ENCODE measurements at regions not wholly inside any gene's neighbourhood (a gene's known extent, or its start where the extent isn't known, plus 50 kb on each side); places are given as distances from the start of the nearest gene placed in this dataset.
"Not testable (repeated sequence)": the region's sequence is repeated elsewhere in the genome, so short reads cannot be mapped to it uniquely, and the experiment has no call there.

DNA sequence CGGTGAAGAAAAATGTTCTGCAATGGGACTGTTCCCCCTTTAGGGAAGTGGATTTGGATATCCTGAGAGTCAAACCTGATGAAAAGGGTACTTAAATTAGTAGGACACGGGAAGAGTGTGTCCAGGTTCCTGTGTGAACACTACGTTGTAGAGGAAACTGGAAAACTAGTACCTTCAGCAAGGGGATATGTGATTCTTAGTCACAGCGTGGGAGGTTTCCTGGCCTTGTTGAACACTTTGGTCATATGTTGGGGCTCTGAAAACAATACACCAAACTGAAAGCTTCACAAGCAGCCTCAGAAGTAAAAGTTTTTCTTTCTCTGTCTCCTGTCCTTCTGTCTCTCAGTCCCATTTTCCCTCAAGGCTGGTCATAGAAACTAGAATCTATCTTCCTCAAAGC lies 306.9 kb upstream of the GLI3 start:
- no peak overlapping the region for H3K18ac ChIP-seq (ENCODE audit: insufficient read length, low read depth, low read length)
- no peaks in the 10 kb centered on the region for H3K79me2 ChIP-seq (ENCODE audit: insufficient read depth, low read length)
- no peak overlapping the region for H2BK5ac ChIP-seq (ENCODE audit: insufficient read length, low read length)
- H3K4me2 ChIP-seq (ENCODE audit: insufficient read depth, insufficient read length, low read length) = no peak overlapping the region
- Mint-ChIP-seq H3K27me3 (ENCODE audit: low read depth) (peaks cover 1% of the 10 kb centered on the region; the same call in 1 of the 2 replicates), H3K4me3 (no peak overlapping the region), H3K27ac (no peak overlapping the region), H3K9me3 (peaks cover 38 to 55% of the 10 kb centered on the region in 2 experiments), H3K4me1 (peaks cover 9 to 11% of the 10 kb centered on the region in 2 experiments), H3K36me3 (ENCODE audit: insufficient read depth in 1 of 3, low read depth in 3 of 3) (peaks cover 10 to 50% (median 39%) of the 10 kb centered on the region in 3 experiments)
- no peak overlapping the region for H3K14ac ChIP-seq (ENCODE audit: insufficient read depth, low read length)
- H2BK120ac ChIP-seq (ENCODE audit: low read depth, low read length, poor library complexity, severe bottlenecking) = no peak overlapping the region
- H4K5ac ChIP-seq (ENCODE audit: insufficient read length, low read depth, low read length) = no peak overlapping the region
- no peak overlapping the region for H4K8ac ChIP-seq (replicated peaks; ENCODE audit: insufficient read length, low read depth, low read length)
- no peak overlapping the region for H3K56ac ChIP-seq (ENCODE audit: insufficient read length, low read depth, low read length)
- TF ChIP-seq, protein P1, sequence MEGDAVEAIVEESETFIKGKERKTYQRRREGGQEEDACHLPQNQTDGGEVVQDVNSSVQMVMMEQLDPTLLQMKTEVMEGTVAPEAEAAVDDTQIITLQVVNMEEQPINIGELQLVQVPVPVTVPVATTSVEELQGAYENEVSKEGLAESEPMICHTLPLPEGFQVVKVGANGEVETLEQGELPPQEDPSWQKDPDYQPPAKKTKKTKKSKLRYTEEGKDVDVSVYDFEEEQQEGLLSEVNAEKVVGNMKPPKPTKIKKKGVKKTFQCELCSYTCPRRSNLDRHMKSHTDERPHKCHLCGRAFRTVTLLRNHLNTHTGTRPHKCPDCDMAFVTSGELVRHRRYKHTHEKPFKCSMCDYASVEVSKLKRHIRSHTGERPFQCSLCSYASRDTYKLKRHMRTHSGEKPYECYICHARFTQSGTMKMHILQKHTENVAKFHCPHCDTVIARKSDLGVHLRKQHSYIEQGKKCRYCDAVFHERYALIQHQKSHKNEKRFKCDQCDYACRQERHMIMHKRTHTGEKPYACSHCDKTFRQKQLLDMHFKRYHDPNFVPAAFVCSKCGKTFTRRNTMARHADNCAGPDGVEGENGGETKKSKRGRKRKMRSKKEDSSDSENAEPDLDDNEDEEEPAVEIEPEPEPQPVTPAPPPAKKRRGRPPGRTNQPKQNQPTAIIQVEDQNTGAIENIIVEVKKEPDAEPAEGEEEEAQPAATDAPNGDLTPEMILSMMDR (conservative IDR thresholded peaks at IDR 0.05) = no peak
- H2BK20ac ChIP-seq (ENCODE audit: low read depth, low read length, poor library complexity, severe bottlenecking) = no peak overlapping the region
- no peaks in the 10 kb centered on the region for H3K27me3 ChIP-seq (ENCODE audit: insufficient read depth, low read length)
- no peak overlapping the region for H3K27ac ChIP-seq (ENCODE audit: insufficient read length, low read depth, low read length)
- no CpG with 5 or more reads among the region's 4 CpGs for WGBS (ENCODE audit: extremely low coverage, insufficient read length, low lambda C conversion rate)
- no peak overlapping the region for H2BK12ac ChIP-seq (ENCODE audit: insufficient read length, low read depth, low read length)
- no peak overlapping the region for H2AFZ ChIP-seq (ENCODE audit: low read length)
- H3K9me3 ChIP-seq (ENCODE audit: control insufficient read depth, low read depth, low read length) = peaks cover 9% of the 10 kb centered on the region
- no peak overlapping the region for H2BK15ac ChIP-seq (ENCODE audit: low read depth, low read length)
- no peaks in the 10 kb centered on the region for H4K20me1 ChIP-seq (ENCODE audit: control insufficient read depth, insufficient read depth, insufficient read length)
- no peak overlapping the region for H3K9ac ChIP-seq (ENCODE audit: extremely low read depth, insufficient read length, low read length)
- no peak overlapping the region for H2AK5ac ChIP-seq (ENCODE audit: insufficient read length, low read length)
- no peak overlapping the region for H3K4ac ChIP-seq (ENCODE audit: low read depth, low read length)
- DNase-seq = no peak
- no peaks in the 10 kb centered on the region for H3K79me1 ChIP-seq (ENCODE audit: insufficient read depth, low read depth, low read length, poor library complexity, severe bottlenecking)
- no peak overlapping the region for H3T11ph ChIP-seq (ENCODE audit: low read length)
- no peak overlapping the region for H3K23ac ChIP-seq (ENCODE audit: insufficient read length, low read depth, low read length)
- no peak overlapping the region for H4K91ac ChIP-seq (ENCODE audit: insufficient read length, low read depth, low read length)
- no peaks in the 10 kb centered on the region for H3K23me2 ChIP-seq (ENCODE audit: insufficient read length, low read depth, low read length, poor library complexity, severe bottlenecking)
- no peaks in the 10 kb centered on the region for H3K4me1 ChIP-seq (ENCODE audit: insufficient read depth, low read length)

DNA sequence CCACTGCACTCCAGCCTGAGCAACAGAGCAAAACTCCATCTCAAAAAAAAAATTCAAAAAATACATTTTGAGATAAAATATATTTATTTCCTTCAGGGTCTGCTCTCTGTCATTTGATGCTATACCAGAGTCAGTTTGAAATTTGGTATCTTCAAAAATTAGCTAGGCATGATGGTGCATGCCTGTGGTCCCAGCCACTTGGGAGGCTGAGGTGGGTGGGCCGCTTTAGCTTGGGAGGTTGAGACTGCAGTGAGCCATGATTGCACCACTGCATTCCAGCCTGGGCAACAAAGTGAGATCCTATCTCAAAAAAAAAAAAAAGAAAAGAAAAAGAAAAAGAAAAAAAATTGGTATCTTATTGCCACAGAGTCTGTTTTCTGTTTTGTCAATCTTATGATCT lies 305.4 kb upstream of the GLI3 start:
- not testable (repeated sequence) for H3K27ac ChIP-seq (ENCODE audit: insufficient read length, low read depth, low read length); H3K79me2 ChIP-seq (ENCODE audit: insufficient read depth, low read length); H3K27me3 ChIP-seq (ENCODE audit: insufficient read depth, low read length); H4K8ac ChIP-seq (replicated peaks; ENCODE audit: insufficient read length, low read depth, low read length); H3K4ac ChIP-seq (ENCODE audit: low read depth, low read length); H2BK20ac ChIP-seq (ENCODE audit: low read depth, low read length, poor library complexity, severe bottlenecking); H3K14ac ChIP-seq (ENCODE audit: insufficient read depth, low read length); H3K9me3 ChIP-seq (ENCODE audit: control insufficient read depth, low read depth, low read length); H2BK5ac ChIP-seq (ENCODE audit: insufficient read length, low read length); H3K18ac ChIP-seq (ENCODE audit: insufficient read length, low read depth, low read length); H3K27ac Mint-ChIP-seq; H2AK5ac ChIP-seq (ENCODE audit: insufficient read length, low read length); H2BK15ac ChIP-seq (ENCODE audit: low read depth, low read length); H3K4me3 Mint-ChIP-seq; H3K56ac ChIP-seq (ENCODE audit: insufficient read length, low read depth, low read length); H3T11ph ChIP-seq (ENCODE audit: low read length); H2BK120ac ChIP-seq (ENCODE audit: low read depth, low read length, poor library complexity, severe bottlenecking); H2AFZ ChIP-seq (ENCODE audit: low read length); H3K23ac ChIP-seq (ENCODE audit: insufficient read length, low read depth, low read length); DNase-seq; H2BK12ac ChIP-seq (ENCODE audit: insufficient read length, low read depth, low read length); H3K4me2 ChIP-seq (ENCODE audit: insufficient read depth, insufficient read length, low read length); H4K5ac ChIP-seq (ENCODE audit: insufficient read length, low read depth, low read length); H3K79me1 ChIP-seq (ENCODE audit: insufficient read depth, low read depth, low read length, poor library complexity, severe bottlenecking); H4K91ac ChIP-seq (ENCODE audit: insufficient read length, low read depth, low read length); H3K4me1 ChIP-seq (ENCODE audit: insufficient read depth, low read length); H3K27me3 Mint-ChIP-seq (ENCODE audit: low read depth); H3K23me2 ChIP-seq (ENCODE audit: insufficient read length, low read depth, low read length, poor library complexity, severe bottlenecking); H3K9ac ChIP-seq (ENCODE audit: extremely low read depth, insufficient read length, low read length); H4K20me1 ChIP-seq (ENCODE audit: control insufficient read depth, insufficient read depth, insufficient read length)
- Mint-ChIP-seq H3K36me3 (ENCODE audit: insufficient read depth in 1 of 3, low read depth in 3 of 3) (peaks cover 10 to 50% (median 39%) of the 10 kb centered on the region in 3 experiments), H3K4me1 (peaks cover 9 to 11% of the 10 kb centered on the region in 2 experiments), H3K9me3 (peaks cover 38 to 58% of the 10 kb centered on the region in 2 experiments)
- WGBS (ENCODE audit: extremely low coverage, insufficient read length, low lambda C conversion rate) = no CpG with 5 or more reads among the region's 1 CpG
